Memory B cell (primary cell): ENCODE measurements at regions not wholly inside any gene's neighbourhood (a gene's known extent, or its start where the extent isn't known, plus 50 kb on each side); places are given as distances from the start of the nearest gene placed in this dataset.

Experiments used
- ATAC-seq: fragments of 150-1000 bp; cut with Tn5 transposase; 2 replicates; pipeline ENCODE4 v1.10.0; 2021; ENCODE audit warnings: low read depth, mild to moderate bottlenecking, moderate library complexity
- DNase-seq, 2 donors: peaks; one replicate each; pipeline ENCODE4 v3.0.0; 2022; ENCODE audit warnings: low spot score in 2 of 2
- H3K27ac Mint-ChIP-seq: one replicate; pipeline ENCODE4 v1.8.0; 2022; ENCODE audit warnings: mild to moderate bottlenecking, moderate library complexity, mixed read lengths
- H3K27me3 Mint-ChIP-seq: one replicate; pipeline ENCODE4 v1.8.0; 2022; ENCODE audit warnings: mixed read lengths
- H3K36me3 Mint-ChIP-seq: one replicate; pipeline ENCODE4 v1.8.0; 2022; ENCODE audit warnings: mild to moderate bottlenecking, mixed read lengths
- H3K4me1 Mint-ChIP-seq: one replicate; pipeline ENCODE4 v1.8.0; 2022; ENCODE audit warnings: mixed read lengths
- H3K4me3 Mint-ChIP-seq: one replicate; pipeline ENCODE4 v1.8.0; 2022; ENCODE audit warnings: mild to moderate bottlenecking, moderate library complexity, mixed read lengths
- H3K9me3 Mint-ChIP-seq: one replicate; pipeline ENCODE4 v1.8.0; 2022; ENCODE audit warnings: mixed read lengths

DNA sequence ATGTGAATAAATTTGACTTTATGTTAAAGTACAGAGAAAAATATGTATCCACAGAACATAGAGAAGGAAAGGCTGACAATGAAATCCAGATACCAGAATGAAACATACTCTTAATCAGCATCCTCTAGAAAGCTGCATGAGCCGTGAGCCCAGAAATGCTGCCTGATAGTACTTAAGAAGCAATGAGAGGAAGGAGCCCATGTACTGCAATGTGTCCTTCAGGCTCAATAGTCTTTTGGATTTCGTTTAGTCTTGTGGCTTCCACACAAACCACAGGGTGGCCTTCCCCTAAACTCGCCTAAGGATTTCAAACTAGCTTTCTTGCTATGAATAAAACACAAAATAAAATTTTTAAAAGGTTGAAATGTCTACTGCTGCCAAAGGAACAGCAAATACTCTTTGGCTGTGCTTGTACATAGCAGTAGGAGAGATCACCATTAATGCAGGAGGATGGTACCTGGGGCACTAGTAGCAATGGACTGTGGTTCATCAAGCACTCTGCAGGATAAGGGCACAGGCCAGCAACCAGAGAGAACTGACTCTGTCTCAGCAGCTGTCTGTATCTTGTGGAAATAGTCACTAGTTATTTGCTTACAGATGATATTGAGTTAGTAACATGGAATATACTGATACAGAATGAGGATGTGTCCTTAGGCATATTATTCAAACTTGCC, 988.3 kb upstream of the LRFN5 start:
- DNase-seq (no peak), ATAC-seq (no peak)
- Mint-ChIP-seq H3K4me3 (no peak overlapping the region), H3K27ac (no peak overlapping the region), H3K4me1 (no peaks in the 10 kb centered on the region), H3K36me3 (no peaks in the 10 kb centered on the region), H3K27me3 (no peaks in the 10 kb centered on the region), H3K9me3 (no peaks in the 10 kb centered on the region)

- Mint-ChIP-seq H3K27me3 (no peaks in the 10 kb centered on the region), H3K36me3 (no peaks in the 10 kb centered on the region), H3K27ac (no peak overlapping the region), H3K9me3 (no peaks in the 10 kb centered on the region), H3K4me3 (no peak overlapping the region), H3K4me1 (no peaks in the 10 kb centered on the region)
- ATAC-seq = no peak
- DNase-seq = no peak
Observed at GRCh38 chr14:40616579-40616978, 990.1 kb upstream of the LRFN5 start.

DNA sequence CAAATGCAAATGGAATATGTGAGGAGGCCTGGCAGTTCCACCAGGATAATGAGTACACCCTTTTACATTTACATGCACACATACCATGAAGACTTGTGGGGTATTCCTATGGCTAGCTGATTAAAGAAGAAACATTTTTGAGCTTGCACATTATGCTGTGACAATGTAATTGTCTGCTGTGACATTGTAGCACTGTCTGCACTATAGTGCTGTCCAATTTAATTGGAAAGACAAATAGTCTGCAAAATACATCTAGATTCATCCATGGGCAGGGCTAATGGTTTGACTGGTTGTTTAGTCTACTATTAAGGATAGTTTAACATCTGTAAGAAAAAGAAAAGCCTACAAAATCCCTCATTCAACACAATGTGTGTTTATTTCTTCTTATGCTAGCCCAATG, 1005.6 kb upstream of the LRFN5 start:
- Mint-ChIP-seq H3K27me3 (no peaks in the 10 kb centered on the region), H3K4me1 (no peaks in the 10 kb centered on the region), H3K4me3 (no peak overlapping the region), H3K27ac (no peak overlapping the region), H3K9me3 (no peaks in the 10 kb centered on the region), H3K36me3 (no peaks in the 10 kb centered on the region)
- ATAC-seq (no peak), DNase-seq (no peak)

DNA sequence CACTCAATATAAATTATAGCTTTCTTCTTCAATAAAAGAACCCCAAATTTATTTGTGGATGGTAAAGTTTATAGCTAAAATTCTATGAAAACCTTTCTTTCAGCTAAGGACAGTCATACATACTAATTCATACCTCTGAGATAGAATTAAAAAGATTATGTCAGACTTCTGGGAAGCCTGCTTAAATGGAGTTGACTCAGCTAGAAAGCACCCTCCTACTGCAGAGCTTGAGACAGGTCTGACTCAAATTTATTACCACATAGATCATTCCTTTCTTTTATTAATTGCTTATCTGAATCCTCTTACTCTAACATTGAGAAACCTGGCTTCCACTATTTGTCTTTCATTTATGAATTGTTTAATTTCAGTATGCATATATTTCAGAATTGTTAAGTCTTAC, 1007.0 kb upstream of the LRFN5 start:
- no peak overlapping the region for H3K4me3 Mint-ChIP-seq
- DNase-seq = no peak
- H3K27ac Mint-ChIP-seq = no peak overlapping the region
- H3K36me3 Mint-ChIP-seq = no peaks in the 10 kb centered on the region
- H3K27me3 Mint-ChIP-seq = no peaks in the 10 kb centered on the region
- no peaks in the 10 kb centered on the region for H3K4me1 Mint-ChIP-seq
- no peak for ATAC-seq
- H3K9me3 Mint-ChIP-seq = no peaks in the 10 kb centered on the region

DNA sequence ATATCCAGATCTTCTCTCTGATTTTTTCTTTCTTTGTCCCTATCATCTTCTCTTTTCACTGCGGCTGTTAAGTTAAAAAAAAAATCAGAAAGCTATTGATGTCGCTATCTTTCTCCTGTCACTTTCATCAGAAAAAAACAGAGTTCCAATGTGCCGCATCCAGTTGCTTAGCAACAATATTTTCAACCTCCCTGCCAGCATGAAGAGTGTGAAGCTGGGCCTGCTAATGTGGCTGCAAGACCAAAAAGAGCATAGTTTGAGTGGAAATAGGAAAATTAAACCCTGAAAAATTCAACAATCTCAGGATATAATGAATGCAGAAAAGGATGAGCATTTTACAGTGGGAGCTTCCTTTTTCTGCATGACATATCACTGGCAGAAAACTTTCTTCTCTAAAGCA, 1025.4 kb upstream of the LRFN5 start:
- ATAC-seq = no peak
- no peaks in the 10 kb centered on the region for H3K27me3 Mint-ChIP-seq

DNA sequence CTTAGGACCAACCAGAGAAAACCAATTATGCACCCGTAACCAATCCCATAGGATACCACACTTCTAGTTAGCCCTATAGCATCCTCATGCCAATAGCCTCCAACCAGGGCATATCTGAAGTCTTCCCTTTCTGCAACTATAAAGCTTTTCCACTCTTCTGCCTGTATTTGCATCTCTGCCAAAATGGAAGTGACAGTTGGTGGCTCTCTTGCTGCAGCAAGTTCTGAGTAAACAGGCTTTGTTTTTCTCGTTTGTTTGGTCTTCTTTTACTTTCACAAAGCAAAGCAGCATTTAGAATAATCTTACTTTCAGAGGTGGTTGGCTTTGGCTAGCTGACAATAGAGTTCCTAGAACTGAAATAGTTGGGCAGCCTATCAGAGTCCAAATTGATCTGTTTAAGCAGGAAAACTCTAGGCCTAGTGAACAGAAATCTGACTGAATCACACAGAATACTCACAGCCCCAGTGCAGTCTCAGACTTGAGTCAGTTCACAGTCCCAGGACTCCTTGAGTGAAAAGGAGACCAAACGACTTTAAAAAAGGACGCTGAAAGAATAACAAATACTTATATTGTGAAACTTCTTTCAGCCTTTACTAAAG, 1029.7 kb upstream of the LRFN5 start:
- H3K27me3 Mint-ChIP-seq = no peaks in the 10 kb centered on the region
- ATAC-seq = no peak
- no peak overlapping the region for H3K4me3 Mint-ChIP-seq
- no peaks in the 10 kb centered on the region for H3K36me3 Mint-ChIP-seq
- H3K4me1 Mint-ChIP-seq = no peaks in the 10 kb centered on the region
- peaks cover 7% of the 10 kb centered on the region for H3K9me3 Mint-ChIP-seq
- no peak overlapping the region for H3K27ac Mint-ChIP-seq
- no peak for DNase-seq

More for the DNA sequence above, 1025.4 kb upstream of the LRFN5 start:
- H3K4me1 Mint-ChIP-seq = no peaks in the 10 kb centered on the region
- H3K4me3 Mint-ChIP-seq = no peak overlapping the region
- DNase-seq = no peak
- peaks cover 2% of the 10 kb centered on the region for H3K9me3 Mint-ChIP-seq
- H3K27ac Mint-ChIP-seq = no peak overlapping the region
- H3K36me3 Mint-ChIP-seq = no peaks in the 10 kb centered on the region

DNA sequence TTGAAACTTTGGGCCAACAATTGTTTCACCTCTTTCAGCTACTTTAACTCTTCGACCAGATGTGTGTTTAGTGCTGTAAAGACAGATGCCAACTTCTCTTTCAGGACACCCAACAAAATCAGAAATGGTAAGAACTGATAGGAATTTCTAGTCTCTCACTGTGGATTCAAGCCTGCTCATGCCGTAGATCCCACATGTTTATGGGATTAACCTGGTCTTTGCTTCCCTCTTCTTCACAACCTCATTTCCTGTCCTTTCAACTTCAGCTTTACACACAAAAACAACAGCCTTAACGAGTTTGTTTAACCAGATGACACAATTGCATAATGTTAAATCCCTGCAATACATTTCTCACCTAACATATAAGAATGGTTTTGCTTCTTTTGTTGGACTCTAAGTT, 1031.9 kb upstream of the LRFN5 start:
- Mint-ChIP-seq H3K4me3 (no peak overlapping the region), H3K27ac (no peak overlapping the region), H3K36me3 (no peaks in the 10 kb centered on the region), H3K27me3 (no peaks in the 10 kb centered on the region), H3K4me1 (no peaks in the 10 kb centered on the region), H3K9me3 (peaks cover 7% of the 10 kb centered on the region)
- DNase-seq = no peak
- no peak for ATAC-seq

DNA sequence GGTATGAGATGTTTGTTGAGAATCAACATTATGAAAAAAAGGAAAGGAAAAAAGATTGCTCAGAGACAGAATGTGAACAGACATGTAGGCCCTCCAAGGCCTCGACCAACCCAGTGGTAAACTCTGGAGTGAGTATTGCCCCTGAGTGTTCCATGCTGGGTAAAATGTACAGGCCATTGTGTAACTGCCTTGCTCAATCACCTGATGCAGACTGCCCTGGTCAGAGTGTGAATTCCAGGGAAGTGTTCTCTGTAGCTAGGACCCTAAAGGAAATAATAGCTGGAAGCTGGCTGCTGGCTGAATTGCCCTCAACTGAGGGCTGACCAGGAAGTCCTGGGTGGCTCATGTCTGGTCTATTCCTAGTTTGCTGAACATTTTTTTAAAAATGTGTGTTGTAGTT, 1081.4 kb upstream of the LRFN5 start:
- H3K27me3 Mint-ChIP-seq = no peaks in the 10 kb centered on the region
- H3K36me3 Mint-ChIP-seq = no peaks in the 10 kb centered on the region
- no peaks in the 10 kb centered on the region for H3K4me1 Mint-ChIP-seq
- peaks cover 1% of the 10 kb centered on the region for H3K9me3 Mint-ChIP-seq
- no peak overlapping the region for H3K4me3 Mint-ChIP-seq
- DNase-seq = no peak
- ATAC-seq = no peak
- no peak overlapping the region for H3K27ac Mint-ChIP-seq

- no peak for DNase-seq
- Mint-ChIP-seq H3K4me3 (no peak overlapping the region), H3K27ac (no peak overlapping the region), H3K9me3 (peaks cover 1% of the 10 kb centered on the region), H3K27me3 (no peaks in the 10 kb centered on the region), H3K36me3 (no peaks in the 10 kb centered on the region), H3K4me1 (no peaks in the 10 kb centered on the region)
- no peak for ATAC-seq
Observed at GRCh38 chr14:40523123-40523522, 1083.6 kb upstream of the LRFN5 start.

DNA sequence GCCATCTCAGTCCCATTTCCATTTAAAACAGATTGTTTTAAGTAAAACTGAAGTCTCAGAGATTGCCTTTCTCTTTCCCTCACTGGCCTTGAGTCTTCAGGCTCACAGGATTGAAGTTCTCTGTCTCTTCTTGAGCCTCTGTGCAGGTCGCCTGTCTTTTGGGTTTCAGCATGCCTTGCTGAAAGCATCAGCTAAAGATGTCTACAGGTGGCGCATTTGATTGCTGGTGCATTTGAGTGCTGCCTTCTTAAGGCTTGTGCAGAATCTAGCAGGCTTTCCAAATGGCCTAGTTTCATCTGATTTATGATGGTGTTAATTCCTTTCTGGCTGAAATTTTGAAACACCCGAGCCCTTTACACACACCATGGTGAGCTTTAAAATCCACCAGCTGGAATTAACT, 1062.2 kb upstream of the FBXO33 start:
- Mint-ChIP-seq H3K9me3 (no peaks in the 10 kb centered on the region), H3K4me1 (no peaks in the 10 kb centered on the region), H3K36me3 (no peaks in the 10 kb centered on the region), H3K4me3 (no peak overlapping the region), H3K27me3 (no peaks in the 10 kb centered on the region), H3K27ac (no peak overlapping the region)
- DNase-seq = no peak
- ATAC-seq = no peak

DNA sequence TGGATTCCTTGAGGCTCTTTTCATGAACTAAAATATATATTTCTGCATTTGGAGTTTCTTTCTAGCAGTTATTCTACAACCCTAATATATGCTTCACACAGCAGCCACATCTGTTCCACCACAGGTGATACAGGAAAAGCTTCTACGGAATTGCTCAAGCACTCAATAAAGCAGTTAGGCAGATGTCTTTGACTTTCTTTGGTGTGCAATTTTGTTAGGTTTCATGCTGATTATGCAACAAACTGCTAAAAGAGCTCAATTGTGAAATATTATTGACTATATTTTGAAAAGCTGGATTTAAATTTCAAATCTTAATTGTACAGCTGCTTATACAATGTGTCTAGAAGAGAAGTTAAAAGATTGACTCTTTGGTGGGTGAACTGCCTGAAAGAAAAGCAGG, 1055.6 kb upstream of the FBXO33 start:
- DNase-seq (no peak), ATAC-seq (no peak)
- Mint-ChIP-seq H3K27ac (no peak overlapping the region), H3K4me1 (no peaks in the 10 kb centered on the region), H3K27me3 (no peaks in the 10 kb centered on the region), H3K4me3 (no peak overlapping the region), H3K36me3 (no peaks in the 10 kb centered on the region), H3K9me3 (no peaks in the 10 kb centered on the region)

GRCh38 chr14:40485688-40486087, 1053.5 kb upstream of the FBXO33 start:
- DNase-seq = no peak
- Mint-ChIP-seq H3K36me3 (no peaks in the 10 kb centered on the region), H3K4me1 (no peaks in the 10 kb centered on the region), H3K4me3 (no peak overlapping the region), H3K9me3 (no peaks in the 10 kb centered on the region), H3K27me3 (no peaks in the 10 kb centered on the region), H3K27ac (no peak overlapping the region)
- ATAC-seq = no peak

DNA sequence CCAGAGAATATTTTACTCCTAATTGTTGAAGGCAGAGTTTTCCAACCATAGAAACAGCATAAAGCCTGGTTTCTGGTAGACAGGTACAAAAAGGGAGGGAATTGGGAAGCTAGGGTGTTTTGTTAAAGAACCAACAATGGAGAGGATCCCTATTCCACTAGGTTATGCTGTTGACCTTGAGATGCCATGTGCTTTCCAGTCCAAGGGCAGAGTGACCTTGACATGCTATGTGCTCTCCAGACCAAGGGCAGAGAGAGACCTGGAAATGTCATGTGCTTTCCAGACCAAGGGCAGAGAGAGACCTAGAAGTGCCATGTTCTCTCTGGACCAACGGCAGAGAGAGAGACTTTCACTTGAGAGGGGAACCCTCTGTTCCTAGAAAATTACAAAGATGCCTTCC, 1043.8 kb upstream of the FBXO33 start:
- Mint-ChIP-seq H3K27me3 (no peaks in the 10 kb centered on the region), H3K4me1 (no peaks in the 10 kb centered on the region), H3K27ac (no peak overlapping the region), H3K4me3 (no peak overlapping the region), H3K9me3 (peaks cover 11% of the 10 kb centered on the region), H3K36me3 (no peaks in the 10 kb centered on the region)
- no peak for ATAC-seq
- DNase-seq = no peak

DNA sequence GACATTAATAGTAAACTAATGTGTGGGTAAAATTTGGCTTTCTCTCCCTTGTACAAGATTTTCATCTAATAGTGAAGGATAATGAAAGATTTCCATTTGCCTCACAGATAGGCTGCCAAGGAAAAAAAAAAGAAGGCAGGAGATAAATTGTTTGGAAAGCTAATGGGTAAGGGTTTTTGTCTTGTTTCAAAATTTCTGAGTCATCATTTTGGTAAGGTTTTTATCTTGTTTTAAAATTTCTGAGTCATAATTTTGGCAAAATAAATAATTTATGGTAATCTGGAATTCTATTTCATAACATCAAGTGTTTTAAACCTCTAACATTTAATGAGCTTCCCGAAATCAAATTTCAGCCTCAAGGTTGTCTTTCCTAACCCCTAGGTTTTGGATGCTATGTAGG, 1035.7 kb upstream of the FBXO33 start:
- Mint-ChIP-seq H3K36me3 (no peaks in the 10 kb centered on the region), H3K27ac (no peak overlapping the region), H3K27me3 (no peaks in the 10 kb centered on the region), H3K9me3 (peaks cover 10% of the 10 kb centered on the region), H3K4me3 (no peak overlapping the region), H3K4me1 (no peaks in the 10 kb centered on the region)
- DNase-seq (no peak), ATAC-seq (no peak)

DNA sequence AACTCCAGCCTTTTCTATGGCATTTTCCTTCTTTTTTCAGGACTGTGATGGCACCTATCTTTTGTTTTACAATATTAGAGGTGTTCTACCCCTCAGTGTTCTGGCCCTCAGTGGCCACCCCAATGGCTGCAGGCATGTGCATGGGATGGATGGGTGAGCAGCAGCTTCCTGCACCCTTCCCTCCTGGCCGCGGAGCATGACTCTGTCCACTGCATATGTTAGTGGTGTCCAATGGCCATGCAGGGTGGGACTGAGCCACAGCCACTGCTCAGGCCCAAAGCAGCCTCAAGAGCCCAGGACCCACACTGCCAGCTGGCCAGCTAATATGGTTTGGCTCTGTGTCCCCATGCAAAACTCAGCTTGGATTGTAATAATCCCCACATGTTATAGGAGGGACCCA, 1032.3 kb upstream of the FBXO33 start:
- H3K27ac Mint-ChIP-seq = no peak overlapping the region
- no peaks in the 10 kb centered on the region for H3K4me1 Mint-ChIP-seq
- H3K4me3 Mint-ChIP-seq = no peak overlapping the region
- no peaks in the 10 kb centered on the region for H3K36me3 Mint-ChIP-seq
- H3K27me3 Mint-ChIP-seq = no peaks in the 10 kb centered on the region
- no peak for DNase-seq
- H3K9me3 Mint-ChIP-seq = peaks cover 5% of the 10 kb centered on the region
- ATAC-seq = no peak
